GM12864 (cell line): ENCODE measurements at regions not wholly inside any gene's neighbourhood (a gene's known extent, or its start where the extent isn't known, plus 50 kb on each side); places are given as distances from the start of the nearest gene placed in this dataset.

ENCODE experiments used
- DNase-seq: peaks from one replicate; pipeline ENCODE4 v3.0.0-alpha.2; 2011; ENCODE audit warnings: low read depth
- H3K4me3 ChIP-seq: 2 replicates; pipeline ENCODE4 v1.5.1; 2011; ENCODE audit warnings: mild to moderate bottlenecking, low read depth, low read length, control low read depth
- TF ChIP-seq, protein P1 (sequence below): IDR thresholded peaks from 2 replicates; pipeline ENCODE4 v1.5.1; 2011; ENCODE audit warnings: low read depth, mild to moderate bottlenecking, moderate library complexity, low read length, control low read depth, inconsistent platforms; ENCODE audit errors: missing control alignments

DNA sequence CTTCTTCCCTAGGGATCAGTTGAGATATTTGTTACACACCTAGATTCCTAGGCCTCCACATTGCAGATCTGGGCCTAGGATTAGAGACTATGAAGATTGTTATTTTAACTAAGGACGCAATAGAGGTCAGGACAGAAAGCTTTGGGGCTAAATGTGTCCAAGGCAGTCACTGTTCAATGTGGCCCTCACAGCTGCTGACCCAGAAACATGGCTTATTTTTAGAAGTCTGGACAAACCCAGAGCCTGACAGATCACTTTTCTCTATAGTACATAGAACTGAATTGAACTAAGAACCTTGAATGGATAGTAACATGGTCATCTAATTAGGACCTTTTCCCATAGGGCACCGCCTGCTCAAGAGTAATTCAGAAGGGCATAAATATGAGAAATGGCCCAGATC is 146.6 kb upstream of the AUTS2 start:
- TF ChIP-seq, protein P1, sequence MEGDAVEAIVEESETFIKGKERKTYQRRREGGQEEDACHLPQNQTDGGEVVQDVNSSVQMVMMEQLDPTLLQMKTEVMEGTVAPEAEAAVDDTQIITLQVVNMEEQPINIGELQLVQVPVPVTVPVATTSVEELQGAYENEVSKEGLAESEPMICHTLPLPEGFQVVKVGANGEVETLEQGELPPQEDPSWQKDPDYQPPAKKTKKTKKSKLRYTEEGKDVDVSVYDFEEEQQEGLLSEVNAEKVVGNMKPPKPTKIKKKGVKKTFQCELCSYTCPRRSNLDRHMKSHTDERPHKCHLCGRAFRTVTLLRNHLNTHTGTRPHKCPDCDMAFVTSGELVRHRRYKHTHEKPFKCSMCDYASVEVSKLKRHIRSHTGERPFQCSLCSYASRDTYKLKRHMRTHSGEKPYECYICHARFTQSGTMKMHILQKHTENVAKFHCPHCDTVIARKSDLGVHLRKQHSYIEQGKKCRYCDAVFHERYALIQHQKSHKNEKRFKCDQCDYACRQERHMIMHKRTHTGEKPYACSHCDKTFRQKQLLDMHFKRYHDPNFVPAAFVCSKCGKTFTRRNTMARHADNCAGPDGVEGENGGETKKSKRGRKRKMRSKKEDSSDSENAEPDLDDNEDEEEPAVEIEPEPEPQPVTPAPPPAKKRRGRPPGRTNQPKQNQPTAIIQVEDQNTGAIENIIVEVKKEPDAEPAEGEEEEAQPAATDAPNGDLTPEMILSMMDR, result no peak
- H3K4me3 ChIP-seq, result no peak overlapping the region
- no peak for DNase-seq

DNA sequence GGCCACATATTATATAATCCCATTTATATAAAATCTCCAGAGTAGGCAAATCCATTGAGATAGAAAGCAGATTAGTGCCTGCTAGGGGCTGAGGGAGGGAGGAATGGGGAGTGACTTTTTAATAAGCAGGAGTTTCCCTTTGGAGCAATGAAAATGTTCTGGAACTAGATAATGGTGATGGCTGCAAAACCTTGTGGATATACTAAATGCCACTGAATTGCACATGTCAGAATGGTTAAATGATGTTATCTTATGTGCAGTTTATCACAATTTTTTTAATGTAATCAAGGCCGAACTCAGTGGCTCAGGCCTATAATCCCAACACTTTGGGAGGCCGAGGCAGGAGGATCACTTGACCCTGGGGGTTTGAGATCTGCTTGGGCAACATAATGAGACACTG is 145.5 kb upstream of the AUTS2 start:
- H3K4me3 ChIP-seq, result no peak overlapping the region
- TF ChIP-seq, protein P1, result no peak
- no peak for DNase-seq

- TF ChIP-seq, protein P1, result no peak
- H3K4me3 ChIP-seq, result no peak overlapping the region
- DNase-seq, result no peak
These were observed 140.4 kb upstream of the AUTS2 start for GRCh38 chr7:69457595-69458504.

DNA sequence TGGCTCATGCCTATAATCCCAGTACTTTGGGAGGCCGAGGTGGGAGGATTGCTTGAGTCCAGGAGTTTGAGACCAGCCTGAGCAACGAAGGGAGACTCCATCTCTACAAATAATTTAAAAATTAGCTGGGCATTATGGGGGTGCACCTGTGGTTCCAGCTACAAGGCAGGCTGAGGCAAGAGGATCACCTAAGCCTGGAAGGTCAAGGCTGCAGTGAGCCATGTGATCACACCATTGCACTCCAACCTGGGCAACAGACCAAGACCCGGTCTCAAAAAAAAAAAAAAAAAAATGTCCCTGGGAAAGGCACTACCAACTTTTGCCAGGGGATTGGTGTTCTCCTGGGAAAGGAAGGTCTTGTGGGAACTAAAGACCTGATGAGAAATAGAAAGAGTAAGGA is 134.2 kb upstream of the AUTS2 start:
- H3K4me3 ChIP-seq, result no peak overlapping the region
- TF ChIP-seq, protein P1, result no peak
- no peak for DNase-seq

- DNase-seq, result no peak
- H3K4me3 ChIP-seq, result no peak overlapping the region
- TF ChIP-seq, protein P1, result no peak
These were observed 133.0 kb upstream of the AUTS2 start for GRCh38 chr7:69465262-69465661.

DNA sequence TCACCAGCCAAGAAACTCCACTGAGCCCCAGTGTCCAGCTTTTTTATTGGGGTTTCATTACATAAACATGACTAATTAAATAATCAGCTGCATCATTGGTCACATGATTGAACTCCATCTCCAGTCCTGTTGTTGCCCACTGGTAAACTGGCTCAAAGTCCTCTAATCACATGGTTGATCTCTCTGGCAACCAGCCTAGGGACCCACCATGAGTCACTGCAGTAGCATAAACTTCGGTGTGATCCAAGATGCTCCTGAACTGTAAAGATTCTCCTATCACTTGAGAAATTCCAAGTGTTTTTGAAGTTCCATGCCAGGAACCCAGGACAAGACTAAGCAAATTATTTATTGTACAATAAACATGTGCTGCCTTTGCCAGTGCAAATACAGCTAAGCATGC is 130.4 kb upstream of the AUTS2 start:
- TF ChIP-seq, protein P1, result no peak
- DNase-seq, result no peak
- H3K4me3 ChIP-seq, result no peak overlapping the region

DNA sequence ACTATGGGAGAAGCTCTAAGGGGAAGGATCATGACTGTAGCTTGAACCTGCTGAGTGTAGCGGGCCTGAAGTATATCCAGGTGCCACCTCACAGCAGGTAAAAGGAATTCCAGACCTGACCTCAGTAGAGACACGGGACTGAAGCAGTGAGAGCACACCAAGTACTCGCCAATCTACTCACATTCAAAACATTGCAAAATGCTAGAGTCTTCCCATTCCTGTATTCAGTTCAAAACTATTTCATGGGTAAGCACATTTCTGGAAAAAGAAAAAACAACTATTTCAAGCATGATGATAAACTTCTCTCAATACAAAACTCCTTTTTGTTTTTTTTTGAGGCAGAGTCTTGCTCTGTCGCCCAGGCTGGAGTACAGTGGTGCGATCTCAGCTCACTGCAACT is 121.9 kb upstream of the AUTS2 start:
- no peak overlapping the region for H3K4me3 ChIP-seq
- TF ChIP-seq, protein P1, result no peak
- no peak for DNase-seq
